ENCODE measurements at regions not wholly inside any gene's neighbourhood (a gene's known extent, or its start where the extent isn't known, plus 50 kb on each side); places are given as distances from the start of the nearest gene placed in this dataset.
"Not testable (repeated sequence)": the region's sequence is repeated elsewhere in the genome, so short reads cannot be mapped to it uniquely, and the experiment has no call there.

DNA sequence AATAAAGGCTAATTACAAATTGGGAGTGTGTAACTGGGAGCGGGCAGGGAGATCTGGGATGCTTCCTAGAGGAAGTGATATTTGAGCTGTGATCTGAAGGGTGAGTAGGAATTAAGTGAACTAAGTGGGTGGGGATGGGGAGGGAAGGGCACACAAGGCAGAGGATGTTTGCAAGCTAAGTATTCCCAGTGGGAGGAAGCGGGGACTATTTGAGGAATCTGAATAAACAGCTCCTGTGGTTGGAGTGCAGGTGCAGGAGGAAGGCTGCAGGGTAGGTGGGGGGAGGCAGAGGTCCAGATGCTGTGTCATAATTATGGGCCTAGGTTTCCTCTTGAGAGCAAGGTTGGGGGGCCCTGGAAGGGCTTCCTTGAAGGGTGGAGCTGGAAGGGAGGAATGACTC lies 102.1 kb upstream of the HS3ST2 start:
- intact Hi-C loops (cut with DNase I; ENCODE audit: low total_unique reads), result no loop called here
- no peak for ATAC-seq
- in situ Hi-C loops (cut with MboI; ENCODE audit: low sequenced_read_pairs in 4 of 4), result no loop called here
- H3K4me3 ChIP-seq, result no peak overlapping the region
- H3K4me1 ChIP-seq, result no peaks in the 10 kb centered on the region
- TF ChIP-seq POLR2A (IDR thresholded peaks at IDR 0.05), result no peak
- TF ChIP-seq, protein P1, sequence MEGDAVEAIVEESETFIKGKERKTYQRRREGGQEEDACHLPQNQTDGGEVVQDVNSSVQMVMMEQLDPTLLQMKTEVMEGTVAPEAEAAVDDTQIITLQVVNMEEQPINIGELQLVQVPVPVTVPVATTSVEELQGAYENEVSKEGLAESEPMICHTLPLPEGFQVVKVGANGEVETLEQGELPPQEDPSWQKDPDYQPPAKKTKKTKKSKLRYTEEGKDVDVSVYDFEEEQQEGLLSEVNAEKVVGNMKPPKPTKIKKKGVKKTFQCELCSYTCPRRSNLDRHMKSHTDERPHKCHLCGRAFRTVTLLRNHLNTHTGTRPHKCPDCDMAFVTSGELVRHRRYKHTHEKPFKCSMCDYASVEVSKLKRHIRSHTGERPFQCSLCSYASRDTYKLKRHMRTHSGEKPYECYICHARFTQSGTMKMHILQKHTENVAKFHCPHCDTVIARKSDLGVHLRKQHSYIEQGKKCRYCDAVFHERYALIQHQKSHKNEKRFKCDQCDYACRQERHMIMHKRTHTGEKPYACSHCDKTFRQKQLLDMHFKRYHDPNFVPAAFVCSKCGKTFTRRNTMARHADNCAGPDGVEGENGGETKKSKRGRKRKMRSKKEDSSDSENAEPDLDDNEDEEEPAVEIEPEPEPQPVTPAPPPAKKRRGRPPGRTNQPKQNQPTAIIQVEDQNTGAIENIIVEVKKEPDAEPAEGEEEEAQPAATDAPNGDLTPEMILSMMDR (IDR thresholded peaks at IDR 0.05 in 4 of 5, conservative IDR thresholded peaks at IDR 0.05 in 1 of 5), result no peak
- no peak for DNase-seq
- no peaks in the 10 kb centered on the region for H3K36me3 ChIP-seq
- H3K9me3 ChIP-seq, result peaks cover 0 to 4% (median 0%) of the 10 kb centered on the region in 3 donors
- H3K27me3 ChIP-seq, result no peaks in the 10 kb centered on the region
- no peak overlapping the region for H3K27ac ChIP-seq

DNA sequence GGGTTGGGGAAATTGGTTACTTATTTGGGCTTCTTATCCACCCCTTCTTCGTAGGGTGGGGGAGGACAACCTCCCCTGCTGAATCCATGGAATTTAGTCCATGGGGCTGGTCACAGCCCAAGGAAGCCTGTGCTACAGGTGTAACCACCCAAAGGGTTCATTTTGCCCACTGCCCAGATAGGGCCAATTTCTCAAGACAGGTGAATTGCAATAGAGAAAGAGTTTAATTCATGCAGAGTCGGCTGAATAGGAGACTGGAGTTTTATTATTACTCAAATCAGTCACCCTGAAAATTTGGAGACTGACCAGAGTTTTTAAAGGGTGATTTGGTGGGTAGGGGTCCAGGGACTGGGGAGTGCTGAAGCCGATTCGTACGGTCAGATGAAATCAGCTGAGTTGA lies 101.5 kb upstream of the HS3ST2 start:
- intact Hi-C loops (cut with DNase I; ENCODE audit: low total_unique reads), result no loop called here
- in situ Hi-C loops (cut with MboI; ENCODE audit: low sequenced_read_pairs in 4 of 4), result no loop called here
- no peak overlapping the region for H3K27ac ChIP-seq
- no peak overlapping the region for H3K4me3 ChIP-seq
- ATAC-seq, result no peak
- no peaks in the 10 kb centered on the region for H3K36me3 ChIP-seq
- H3K27me3 ChIP-seq, result no peaks in the 10 kb centered on the region
- TF ChIP-seq, protein P1 (IDR thresholded peaks at IDR 0.05 in 4 of 5, conservative IDR thresholded peaks at IDR 0.05 in 1 of 5), result no peak
- no peak for TF ChIP-seq POLR2A (IDR thresholded peaks at IDR 0.05)
- no peak for DNase-seq
- no peaks in the 10 kb centered on the region for H3K4me1 ChIP-seq
- peaks cover 0 to 4% (median 0%) of the 10 kb centered on the region in 3 donors for H3K9me3 ChIP-seq

DNA sequence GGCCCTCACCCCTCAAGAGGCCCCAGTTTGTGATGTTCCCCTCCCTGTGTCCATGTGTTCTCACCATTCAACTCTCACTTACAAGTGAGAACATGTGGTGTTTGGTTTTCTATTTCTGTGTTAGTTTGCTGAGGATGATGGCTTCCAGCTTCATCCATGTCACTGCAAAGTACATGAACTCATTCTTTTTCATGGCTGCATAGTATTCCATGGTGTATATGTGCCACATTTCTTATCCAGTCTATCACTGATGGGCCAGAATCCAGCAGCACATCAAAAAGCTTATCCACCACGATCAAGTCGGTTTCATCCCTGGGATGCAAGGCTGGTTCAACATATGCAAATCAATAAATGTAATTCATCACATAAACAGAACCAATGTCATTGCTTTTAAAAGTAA lies 95.4 kb upstream of the HS3ST2 start:
- H3K4me1 ChIP-seq; DNase-seq; intact Hi-C loops (cut with DNase I; ENCODE audit: low total_unique reads); H3K27me3 ChIP-seq; in situ Hi-C loops (cut with MboI; ENCODE audit: low sequenced_read_pairs in 4 of 4); H3K9me3 ChIP-seq; H3K36me3 ChIP-seq; H3K4me3 ChIP-seq; ATAC-seq; H3K27ac ChIP-seq: not testable (repeated sequence)

DNA sequence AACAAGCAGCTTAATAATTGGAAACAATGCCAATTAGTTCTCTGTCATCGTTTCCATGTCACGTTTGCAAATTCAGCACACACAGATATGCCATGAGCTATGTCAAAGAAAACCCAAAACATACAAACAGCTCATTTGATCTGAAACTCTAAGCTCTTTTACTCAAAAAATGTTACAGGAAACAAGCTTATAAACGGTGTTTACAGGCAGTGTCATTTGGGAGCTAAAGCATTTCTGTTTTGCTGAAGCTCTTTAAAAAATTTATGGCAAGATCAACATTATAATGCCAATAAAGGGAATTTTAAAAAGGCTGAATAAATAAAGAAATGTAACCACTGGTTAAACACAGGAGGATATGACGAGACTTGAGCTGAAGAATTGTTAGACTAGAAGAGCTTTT lies 94.0 kb upstream of the HS3ST2 start:
- intact Hi-C loops (cut with DNase I; ENCODE audit: low total_unique reads) (no loop called here), in situ Hi-C loops (cut with MboI; ENCODE audit: low sequenced_read_pairs in 4 of 4) (no loop called here)
- no peaks in the 10 kb centered on the region for H3K36me3 ChIP-seq
- no peak for DNase-seq
- no peaks in the 10 kb centered on the region for H3K27me3 ChIP-seq
- no peaks in the 10 kb centered on the region for H3K9me3 ChIP-seq
- TF ChIP-seq, protein P1 (IDR thresholded peaks at IDR 0.05 in 4 of 5, conservative IDR thresholded peaks at IDR 0.05 in 1 of 5), result no peak
- no peak for TF ChIP-seq POLR2A (IDR thresholded peaks at IDR 0.05)
- H3K4me3 ChIP-seq, result no peak overlapping the region
- H3K27ac ChIP-seq, result no peak overlapping the region
- ATAC-seq, result no peak
- no peaks in the 10 kb centered on the region for H3K4me1 ChIP-seq

DNA sequence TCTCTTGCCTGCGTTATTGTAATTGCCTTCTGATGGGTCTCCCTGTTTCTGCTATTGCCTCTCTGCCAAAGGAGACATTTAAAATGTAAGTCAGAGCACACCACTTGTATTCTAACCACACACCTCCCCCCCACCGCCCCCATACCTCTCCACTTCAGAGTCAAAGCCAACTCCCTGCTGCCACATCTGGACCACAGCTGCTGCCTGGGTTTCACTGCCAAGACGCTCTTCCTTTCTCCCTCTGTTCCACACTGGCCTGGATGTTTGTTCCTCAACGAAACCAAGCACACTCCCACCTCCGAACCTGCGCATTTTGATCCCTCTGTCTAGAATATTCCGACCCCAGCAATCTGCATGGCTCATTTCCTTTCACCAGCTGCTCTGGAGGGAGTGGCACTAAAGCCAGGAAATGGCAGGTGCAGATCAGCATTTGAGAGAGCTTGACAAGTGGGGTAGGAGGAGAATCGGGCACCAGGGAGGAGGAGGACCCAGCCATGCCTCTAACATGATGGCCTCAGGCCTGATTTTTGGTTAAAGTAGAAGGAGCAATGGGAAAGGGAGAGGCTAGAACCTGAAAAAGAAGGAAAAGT lies 92.4 kb upstream of the HS3ST2 start:
- H3K36me3 ChIP-seq, result no peaks in the 10 kb centered on the region
- no peaks in the 10 kb centered on the region for H3K9me3 ChIP-seq
- in situ Hi-C loops (cut with MboI; ENCODE audit: low sequenced_read_pairs in 4 of 4) (no loop called here), intact Hi-C loops (cut with DNase I; ENCODE audit: low total_unique reads) (no loop called here)
- H3K27me3 ChIP-seq, result no peaks in the 10 kb centered on the region
- H3K4me1 ChIP-seq, result no peaks in the 10 kb centered on the region
- no peak overlapping the region for H3K27ac ChIP-seq
- ATAC-seq (no peak), DNase-seq (no peak)
- no peak overlapping the region for H3K4me3 ChIP-seq
- TF ChIP-seq, protein P1 (IDR thresholded peaks at IDR 0.05 in 4 of 5, conservative IDR thresholded peaks at IDR 0.05 in 1 of 5), result no peak
- no peak for TF ChIP-seq POLR2A (IDR thresholded peaks at IDR 0.05)

DNA sequence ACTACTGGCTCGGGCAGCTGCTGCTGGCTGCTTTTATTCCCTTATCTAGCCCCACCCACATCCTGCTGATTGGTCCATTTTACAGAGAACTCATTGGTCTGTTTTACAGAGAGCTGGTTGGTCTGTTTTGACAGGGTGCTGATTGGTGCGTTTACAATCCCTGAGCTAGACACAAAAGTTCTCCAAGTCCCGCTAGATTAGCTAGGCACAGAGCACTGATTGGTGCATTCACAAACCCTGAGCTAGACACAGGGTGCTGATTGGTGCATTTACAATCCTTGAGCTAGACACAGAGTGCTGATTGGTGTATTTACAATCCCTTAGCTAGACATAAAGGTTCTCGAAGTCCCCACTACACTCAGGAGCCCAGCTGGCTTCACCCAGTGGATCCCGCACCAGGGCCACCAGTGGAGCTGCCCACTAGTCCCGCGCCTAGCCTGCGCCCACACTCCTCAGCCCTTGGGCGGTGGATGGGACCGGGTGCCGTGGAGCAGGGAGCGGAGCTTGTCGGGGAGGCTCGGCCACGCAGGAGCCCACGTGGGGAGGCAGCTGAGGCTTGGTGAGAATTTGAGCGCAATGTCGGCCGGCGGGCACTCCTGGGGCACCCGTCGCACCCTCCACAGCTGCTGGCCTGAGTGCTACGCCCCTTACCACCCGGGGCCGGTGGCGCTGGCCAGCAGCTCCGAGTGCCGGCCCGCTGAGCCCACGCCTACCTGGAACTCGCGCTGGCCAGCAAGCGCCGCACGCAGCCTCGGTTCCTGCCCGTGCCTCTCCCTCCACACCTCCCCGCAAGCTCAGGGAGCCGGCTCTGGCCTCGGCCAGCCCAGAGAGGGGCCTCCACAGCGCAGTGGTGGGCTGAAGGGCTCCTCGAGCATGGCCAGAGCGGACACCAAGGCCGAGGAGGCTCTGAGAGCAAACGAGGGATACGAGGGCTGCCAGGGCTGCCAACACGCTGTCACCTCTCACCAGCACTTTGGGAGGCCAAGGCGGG lies 91.1 kb upstream of the HS3ST2 start:
- DNase-seq; ATAC-seq; H3K4me3 ChIP-seq; H3K27me3 ChIP-seq; H3K27ac ChIP-seq; intact Hi-C loops (cut with DNase I; ENCODE audit: low total_unique reads); in situ Hi-C loops (cut with MboI; ENCODE audit: low sequenced_read_pairs in 4 of 4); H3K4me1 ChIP-seq; H3K36me3 ChIP-seq; H3K9me3 ChIP-seq: not testable (repeated sequence)

Data from gastrocnemius medialis (tissue), 4 donors.